SK-N-SH (cell line): ENCODE measurements at regions not wholly inside any gene's neighbourhood (a gene's known extent, or its start where the extent isn't known, plus 50 kb on each side); places are given as distances from the start of the nearest gene placed in this dataset.

Experiments
- CTCF ChIA-PET: fragments of 300-600, 350-600 bp; formaldehyde crosslinking; extraction: SDS; loops from one replicate; lab custom pipeline; 2021; lab: Yijun Ruan, JAX
- POLR2A ChIA-PET: fragments of 350-600 bp; sonication (Branson Sonifier 250); formaldehyde crosslinking; extraction: SDS; loops from one replicate; lab custom pipeline; 2020; ENCODE audit warnings: antibody characterized with exemption, inconsistent platforms; lab: Yijun Ruan, JAX
- DNase-seq: peaks from one replicate; pipeline ENCODE4 v3.0.0; 2012
- H2AFZ ChIP-seq: fragments of 200-600 bp; sonication (generic); 2 replicates; pipeline ENCODE4 v1.8.1; 2016; ENCODE audit warnings: antibody characterized with exemption, mild to moderate bottlenecking, low read depth
- H3F3A ChIP-seq: fragments of 200-600 bp; sonication (generic); replicated peaks from 2 replicates; pipeline ENCODE3; 2016; ENCODE audit warnings: antibody characterized with exemption, mild to moderate bottlenecking; ENCODE audit not compliant: insufficient read depth
- H3K27ac ChIP-seq, 2 experiments: fragments of 200-500 bp in 1 of 2; fragments of 200-600 bp in 1 of 2; sonication (Bioruptor generic) in 1 of 2; sonication (generic), shearing (Covaris generic) in 1 of 2; 2 replicates each; pipeline versions ENCODE4 v1.5.1 to v1.6.1; 2014 to 2016; ENCODE audit warnings: low read depth in 2 of 2, inconsistent platforms in 1 of 2, low read length in 1 of 2, mild to moderate bottlenecking in 1 of 2, mixed read lengths in 1 of 2
- H3K27me3 ChIP-seq: fragments of 200-600 bp; sonication (generic), shearing (Covaris generic); 2 replicates; pipeline ENCODE4 v1.6.1; 2016; ENCODE audit warnings: mixed run types; ENCODE audit not compliant: insufficient read depth
- H3K36me3 ChIP-seq, 2 experiments: fragments of 200-500 bp in 1 of 2; fragments of 200-600 bp in 1 of 2; sonication (Bioruptor generic) in 1 of 2; sonication (generic) in 1 of 2; replicated peaks in 1 of 2; 2 replicates each; pipeline versions ENCODE3 to v1.5.1; 2014 to 2016; ENCODE audit warnings: low read length in 1 of 2, mild to moderate bottlenecking in 1 of 2; ENCODE audit not compliant: insufficient read depth in 2 of 2, control insufficient read depth in 1 of 2
- H3K4me1 ChIP-seq, 2 experiments: fragments of 200-500 bp in 1 of 2; fragments of 200-600 bp in 1 of 2; sonication (Bioruptor generic) in 1 of 2; sonication (generic), shearing (Covaris generic) in 1 of 2; 2 replicates each; pipeline versions ENCODE4 v1.5.1 to v1.6.1; 2014 to 2016; ENCODE audit warnings: low read depth in 1 of 2, low read length in 1 of 2, mixed run types in 1 of 2; ENCODE audit not compliant: insufficient read depth in 2 of 2, control insufficient read depth in 1 of 2
- H3K4me2 ChIP-seq: fragments of 200-600 bp; sonication (generic), shearing (Covaris generic); 2 replicates; pipeline ENCODE4 v1.6.1; 2017; ENCODE audit warnings: mixed run types
- H3K4me3 ChIP-seq, 2 experiments: fragments of 200-500 bp in 1 of 2; fragments of 200-600 bp in 1 of 2; sonication (Bioruptor generic) in 1 of 2; sonication (generic), shearing (Covaris generic) in 1 of 2; 2 replicates each; pipeline versions ENCODE4 v1.5.1 to v1.8.1; 2014 to 2016; ENCODE audit warnings: low read depth in 2 of 2, inconsistent platforms in 1 of 2, low read length in 1 of 2, mild to moderate bottlenecking in 1 of 2, mixed read lengths in 1 of 2, moderate library complexity in 1 of 2
- H3K79me2 ChIP-seq: fragments of 200-600 bp; sonication (generic); 2 replicates; pipeline ENCODE4 v1.8.1; 2017; ENCODE audit warnings: mild to moderate bottlenecking; ENCODE audit not compliant: insufficient read depth
- H3K9ac ChIP-seq: fragments of 200-600 bp; sonication (generic); 2 replicates; pipeline ENCODE4 v1.6.1; 2017; ENCODE audit warnings: mixed run types
- H3K9me2 ChIP-seq: fragments of 200-600 bp; sonication (generic); 2 replicates; pipeline ENCODE4 v1.6.1; 2017; ENCODE audit warnings: mixed run types
- H3K9me3 ChIP-seq: fragments of 200-600 bp; sonication (generic); 2 replicates; pipeline ENCODE4 v1.6.1; 2017; ENCODE audit warnings: mixed run types, mild to moderate bottlenecking, moderate library complexity
- H4K20me1 ChIP-seq: fragments of 200-600 bp; sonication (generic); 2 replicates; pipeline ENCODE4 v1.6.1; 2017; ENCODE audit warnings: mild to moderate bottlenecking, mixed run types; ENCODE audit not compliant: insufficient read depth
- EP300 ChIP-seq, 2 experiments: IDR thresholded peaks; 2 replicates each; pipeline versions ENCODE4 v1.4.0 to v1.6.1; 2012; ENCODE audit warnings: borderline replicate concordance in 1 of 2, low read depth in 1 of 2, low read length in 1 of 2
- EZH2phosphoT487 ChIP-seq: fragments of 200-600 bp; sonication (generic); IDR thresholded peaks from 2 replicates; pipeline ENCODE4 v1.6.1; 2017; ENCODE audit warnings: low read depth, mixed run types, mild to moderate bottlenecking, antibody characterized with exemption, moderate library complexity, borderline replicate concordance
- FOSL2 ChIP-seq: IDR thresholded peaks from 2 replicates; pipeline ENCODE4 v1.4.0; 2012; ENCODE audit warnings: low read depth, mild to moderate bottlenecking, moderate library complexity, borderline replicate concordance
- FOXM1 ChIP-seq: IDR thresholded peaks from 2 replicates; pipeline ENCODE4 v1.4.0; 2012; ENCODE audit warnings: low read depth, mild to moderate bottlenecking
- GABPA ChIP-seq: IDR thresholded peaks from 2 replicates; pipeline ENCODE4 v1.4.0; 2012; ENCODE audit warnings: low read depth, mild to moderate bottlenecking
- GATA2 ChIP-seq: sonication (generic); formaldehyde crosslinking; IDR thresholded peaks from 2 replicates; pipeline ENCODE4 v1.5.0; 2020; ENCODE audit warnings: mild to moderate bottlenecking, missing genetic modification reagents
- NFIC ChIP-seq: IDR thresholded peaks from 2 replicates; pipeline ENCODE4 v1.4.0; 2012; ENCODE audit warnings: borderline replicate concordance
- POLR2AphosphoS5 ChIP-seq: IDR thresholded peaks from 2 replicates; pipeline ENCODE4 v1.6.1; 2012; ENCODE audit warnings: low read depth, low read length
- SIN3A ChIP-seq: IDR thresholded peaks from 2 replicates; pipeline ENCODE4 v1.6.1; 2012; ENCODE audit warnings: low read depth, mild to moderate bottlenecking, low read length, moderate library complexity, borderline replicate concordance
- SMC3 ChIP-seq: IDR thresholded peaks from 2 replicates; pipeline ENCODE4 v1.6.1; 2012; ENCODE audit warnings: low read depth, low read length, improper control_type of control experiment
- WGBS: methylation state at CpG from one replicate; pipeline ENCODE4 v1.1.6; 2017; ENCODE audit warnings: low lambda C conversion rate; 5-methylcytosine and 5-hydroxymethylcytosine counted together
- TF ChIP-seq, protein P1 (sequence below): IDR thresholded peaks from 2 replicates; pipeline ENCODE4; 2012
- TF ChIP-seq, protein P2 (sequence below): IDR thresholded peaks from 2 replicates; pipeline ENCODE4 v1.6.1; 2012; ENCODE audit warnings: mild to moderate bottlenecking, low read depth, low read length, moderate library complexity

DNA sequence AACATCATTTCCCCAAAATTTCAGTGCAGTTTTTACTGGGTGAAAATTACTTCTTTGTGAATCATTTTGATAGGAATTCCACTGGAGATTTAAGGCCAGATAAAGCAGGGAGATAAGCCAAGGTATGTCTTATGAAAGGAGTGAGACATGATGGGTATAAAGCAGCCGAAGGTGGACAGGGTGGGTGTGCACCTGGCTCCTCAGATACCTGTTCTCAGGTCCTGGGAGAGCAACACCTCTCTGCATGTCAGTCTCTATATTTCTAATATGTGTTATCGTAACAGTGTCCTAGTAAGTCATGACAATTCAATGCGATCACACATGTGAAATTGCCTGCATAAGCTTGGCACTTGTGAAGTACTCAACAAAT, 768.8 kb downstream of the RNF144A start:
- CTCF ChIA-PET = no interaction called here
- no peak overlapping the region for H3K4me2 ChIP-seq

DNA sequence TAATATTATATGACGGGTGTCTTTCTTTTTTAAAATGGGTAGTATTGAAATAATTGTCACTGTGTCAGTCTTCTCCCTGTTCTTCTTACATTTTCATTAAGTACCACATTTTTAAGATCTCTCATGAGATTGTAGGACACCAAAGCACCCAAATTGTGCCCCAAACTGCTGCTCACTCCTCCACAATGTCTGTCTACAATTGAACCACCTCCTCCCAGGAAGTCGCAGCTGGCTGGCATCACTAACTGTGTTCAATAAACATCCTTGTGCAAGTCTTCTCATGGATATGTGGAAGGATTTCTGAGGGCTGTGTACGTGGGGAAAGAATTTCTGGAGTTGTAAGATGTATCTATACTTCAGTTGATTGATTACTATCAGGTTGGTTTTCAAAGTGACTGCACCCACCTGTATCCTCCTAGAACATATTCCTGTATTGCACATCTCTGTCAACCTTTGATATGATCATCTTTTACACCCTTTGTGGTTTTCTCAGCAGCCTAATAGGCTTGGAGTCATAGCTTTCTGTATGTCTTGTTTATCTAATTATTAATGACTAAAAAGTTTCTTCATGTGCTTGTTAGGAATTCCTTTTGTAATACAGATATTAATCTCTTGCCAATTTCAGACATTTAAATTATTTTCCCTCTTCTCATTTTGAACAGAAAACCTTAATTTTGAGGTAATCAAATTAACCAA, 774.9 kb downstream of the RNF144A start:
- no peak for TF ChIP-seq NFIC
- TF ChIP-seq GABPA = no peak
- TF ChIP-seq, protein P1, sequence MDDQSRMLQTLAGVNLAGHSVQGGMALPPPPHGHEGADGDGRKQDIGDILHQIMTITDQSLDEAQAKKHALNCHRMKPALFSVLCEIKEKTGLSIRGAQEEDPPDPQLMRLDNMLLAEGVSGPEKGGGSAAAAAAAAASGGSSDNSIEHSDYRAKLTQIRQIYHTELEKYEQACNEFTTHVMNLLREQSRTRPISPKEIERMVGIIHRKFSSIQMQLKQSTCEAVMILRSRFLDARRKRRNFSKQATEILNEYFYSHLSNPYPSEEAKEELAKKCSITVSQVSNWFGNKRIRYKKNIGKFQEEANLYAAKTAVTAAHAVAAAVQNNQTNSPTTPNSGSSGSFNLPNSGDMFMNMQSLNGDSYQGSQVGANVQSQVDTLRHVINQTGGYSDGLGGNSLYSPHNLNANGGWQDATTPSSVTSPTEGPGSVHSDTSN = no peak
- 51% methylated on average over 3 of the region's 3 CpGs for WGBS
- Histone ChIP-seq H3K27me3 (no peaks in the 10 kb centered on the region), H3K4me3 (no peak overlapping the region), H3K4me1 (peaks cover 0 to 4% of the 10 kb centered on the region in 2 experiments; a peak in 2 of 4 replicates), H3K4me2 (no peak overlapping the region), H2AFZ (no peak overlapping the region), H4K20me1 (no peaks in the 10 kb centered on the region), H3F3A (no peaks in the 10 kb centered on the region), H3K27ac (no peak overlapping the region), H3K36me3 (no peaks in the 10 kb centered on the region), H3K9ac (no peak overlapping the region), H3K79me2 (no peaks in the 10 kb centered on the region), H3K9me2 (no peaks in the 10 kb centered on the region), H3K9me3 (no peaks in the 10 kb centered on the region)
- no peak for DNase-seq
- ChIA-PET CTCF (no interaction called here), POLR2A (no interaction called here)

More for the DNA sequence above, 768.8 kb downstream of the RNF144A start:
- Histone ChIP-seq H3K36me3 (no peaks in the 10 kb centered on the region), H3K4me1 (no peaks in the 10 kb centered on the region; a peak in 1 of 4 replicates), H3K4me3 (no peak overlapping the region), H3F3A (no peaks in the 10 kb centered on the region), H3K9me3 (no peaks in the 10 kb centered on the region), H3K9me2 (no peaks in the 10 kb centered on the region), H3K27ac (no peak overlapping the region), H3K79me2 (no peaks in the 10 kb centered on the region), H3K27me3 (no peaks in the 10 kb centered on the region), H2AFZ (no peak overlapping the region), H4K20me1 (no peaks in the 10 kb centered on the region), H3K9ac (no peak overlapping the region)
- POLR2A ChIA-PET = no interaction called here
- 87% methylated on average over 3 of the region's 3 CpGs for WGBS
- no peak for DNase-seq
- no peak for TF ChIP-seq FOSL2
- no peak for TF ChIP-seq GATA2 (CRISPR knock-in tag)
- no peak for TF ChIP-seq EZH2phosphoT487
- no peak for TF ChIP-seq FOXM1
- TF ChIP-seq, protein P2, sequence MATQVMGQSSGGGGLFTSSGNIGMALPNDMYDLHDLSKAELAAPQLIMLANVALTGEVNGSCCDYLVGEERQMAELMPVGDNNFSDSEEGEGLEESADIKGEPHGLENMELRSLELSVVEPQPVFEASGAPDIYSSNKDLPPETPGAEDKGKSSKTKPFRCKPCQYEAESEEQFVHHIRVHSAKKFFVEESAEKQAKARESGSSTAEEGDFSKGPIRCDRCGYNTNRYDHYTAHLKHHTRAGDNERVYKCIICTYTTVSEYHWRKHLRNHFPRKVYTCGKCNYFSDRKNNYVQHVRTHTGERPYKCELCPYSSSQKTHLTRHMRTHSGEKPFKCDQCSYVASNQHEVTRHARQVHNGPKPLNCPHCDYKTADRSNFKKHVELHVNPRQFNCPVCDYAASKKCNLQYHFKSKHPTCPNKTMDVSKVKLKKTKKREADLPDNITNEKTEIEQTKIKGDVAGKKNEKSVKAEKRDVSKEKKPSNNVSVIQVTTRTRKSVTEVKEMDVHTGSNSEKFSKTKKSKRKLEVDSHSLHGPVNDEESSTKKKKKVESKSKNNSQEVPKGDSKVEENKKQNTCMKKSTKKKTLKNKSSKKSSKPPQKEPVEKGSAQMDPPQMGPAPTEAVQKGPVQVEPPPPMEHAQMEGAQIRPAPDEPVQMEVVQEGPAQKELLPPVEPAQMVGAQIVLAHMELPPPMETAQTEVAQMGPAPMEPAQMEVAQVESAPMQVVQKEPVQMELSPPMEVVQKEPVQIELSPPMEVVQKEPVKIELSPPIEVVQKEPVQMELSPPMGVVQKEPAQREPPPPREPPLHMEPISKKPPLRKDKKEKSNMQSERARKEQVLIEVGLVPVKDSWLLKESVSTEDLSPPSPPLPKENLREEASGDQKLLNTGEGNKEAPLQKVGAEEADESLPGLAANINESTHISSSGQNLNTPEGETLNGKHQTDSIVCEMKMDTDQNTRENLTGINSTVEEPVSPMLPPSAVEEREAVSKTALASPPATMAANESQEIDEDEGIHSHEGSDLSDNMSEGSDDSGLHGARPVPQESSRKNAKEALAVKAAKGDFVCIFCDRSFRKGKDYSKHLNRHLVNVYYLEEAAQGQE = no peak
- no peak for TF ChIP-seq POLR2AphosphoS5
- TF ChIP-seq EP300 (IDR thresholded peaks at IDR 0.05; ENCODE audit: borderline replicate concordance in 1 of 2, low read depth in 1 of 2, low read length in 1 of 2) = no peak
- no peak for TF ChIP-seq SMC3
- TF ChIP-seq NFIC = no peak
- no peak for TF ChIP-seq SIN3A
